SK-N-MC (cell line): ENCODE measurements at regions not wholly inside any gene's neighbourhood (a gene's known extent, or its start where the extent isn't known, plus 50 kb on each side); places are given as distances from the start of the nearest gene placed in this dataset.

Experiments
- EZH2 ChIP-seq: fragments of 200-600 bp; sonication (generic); IDR thresholded peaks from one replicate; pipeline ENCODE4 v1.6.1; 2017; ENCODE audit warnings: antibody characterized with exemption
- POLR2AphosphoS5 ChIP-seq: IDR thresholded peaks from 2 replicates; pipeline ENCODE4 v1.6.1; 2012; ENCODE audit warnings: mild to moderate bottlenecking, low read depth, low read length, borderline replicate concordance

DNA sequence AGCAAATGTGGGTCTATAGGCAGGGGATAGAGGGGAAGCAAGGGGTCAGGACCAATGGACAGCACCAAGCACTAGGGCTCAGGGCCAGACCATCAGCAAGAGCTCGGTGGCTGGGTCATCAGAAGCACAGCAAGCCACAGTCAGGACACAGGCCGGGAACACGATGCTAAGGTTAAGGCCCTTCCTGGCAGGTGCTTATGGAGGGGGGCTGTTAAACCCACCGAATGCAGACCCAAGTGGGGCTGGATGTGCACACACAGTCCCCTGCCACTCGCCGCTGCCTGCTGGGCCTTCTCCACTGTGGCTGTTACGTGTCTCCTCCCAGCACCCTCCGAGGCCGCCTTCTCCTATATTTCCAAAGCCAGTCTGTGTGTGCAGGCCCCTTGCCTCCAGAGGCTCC is 220.1 kb downstream of the TOMM20 start:
- no peak for TF ChIP-seq POLR2AphosphoS5
- TF ChIP-seq EZH2 = no peak
